ENCODE measurements at regions not wholly inside any gene's neighbourhood (a gene's known extent, or its start where the extent isn't known, plus 50 kb on each side); places are given as distances from the start of the nearest gene placed in this dataset.
A peak's percentile ranks its signal among the peaks of the same experiment; 100 is the strongest.

- DNase-seq = no peak
These were observed 671.2 kb upstream of the GALNTL6 start for GRCh38 chr4:171142045-171142444.

- DNase-seq = no peak
These were observed 682.9 kb upstream of the GALNTL6 start for GRCh38 chr4:171130256-171130801.

- DNase-seq = no peak
These were observed 695.1 kb upstream of the GALNTL6 start for GRCh38 chr4:171118091-171118490.

GRCh38 chr4:171117457-171117856 is 695.7 kb upstream of the GALNTL6 start:
- no peak for DNase-seq

GRCh38 chr4:171101845-171102244 is 711.4 kb upstream of the GALNTL6 start:
- DNase-seq = no peak

- DNase-seq = no peak
These were observed 726.1 kb upstream of the GALNTL6 start for GRCh38 chr4:171087089-171087488.

- DNase-seq = peak; percentile 45
These were observed 745.8 kb upstream of the GALNTL6 start for GRCh38 chr4:171067422-171067821.

GRCh38 chr4:171049380-171049779 is 763.8 kb upstream of the GALNTL6 start:
- no peak for DNase-seq

- no peak for DNase-seq
These were observed 770.1 kb upstream of the GALNTL6 start for GRCh38 chr4:171042989-171043524.

- peak; percentile 41 for DNase-seq
These were observed 777.3 kb upstream of the GALNTL6 start for GRCh38 chr4:171035909-171036308.

GRCh38 chr4:171031338-171031737 is 781.9 kb upstream of the GALNTL6 start:
- no peak for DNase-seq

GRCh38 chr4:171025776-171026175 is 787.4 kb upstream of the GALNTL6 start:
- DNase-seq = peak; percentile 94

GRCh38 chr4:171025343-171025742 is 787.9 kb upstream of the GALNTL6 start:
- DNase-seq = peak; percentile 59

GRCh38 chr4:171024720-171025303 is 788.4 kb upstream of the GALNTL6 start:
- DNase-seq = no peak

GRCh38 chr4:171022824-171023230 is 790.4 kb upstream of the GALNTL6 start:
- no peak for DNase-seq

- DNase-seq = no peak
These were observed 795.6 kb upstream of the GALNTL6 start for GRCh38 chr4:171017593-171017992.

- DNase-seq = no peak
These were observed 797.1 kb upstream of the GALNTL6 start for GRCh38 chr4:171016145-171016544.

- no peak for DNase-seq
These were observed 797.8 kb upstream of the GALNTL6 start for GRCh38 chr4:171015441-171015840.

GRCh38 chr4:171007618-171008390 is 805.4 kb upstream of the GALNTL6 start:
- peak; percentile 54 for DNase-seq

GRCh38 chr4:171002246-171002645 is 811.0 kb upstream of the GALNTL6 start:
- DNase-seq = no peak

GRCh38 chr4:170990989-170991589 is 822.1 kb upstream of the GALNTL6 start:
- peak; percentile 59 for DNase-seq

- DNase-seq = no peak
These were observed 824.8 kb upstream of the GALNTL6 start for GRCh38 chr4:170988446-170988845.

GRCh38 chr4:170979736-170980135 is 833.5 kb upstream of the GALNTL6 start:
- DNase-seq = no peak

- DNase-seq = no peak
These were observed 834.2 kb upstream of the GALNTL6 start for GRCh38 chr4:170978990-170979389.

Measured in MV-4-11 (cell line).